ENCODE measurements at regions not wholly inside any gene's neighbourhood (a gene's known extent, or its start where the extent isn't known, plus 50 kb on each side); places are given as distances from the start of the nearest gene placed in this dataset.

DNA sequence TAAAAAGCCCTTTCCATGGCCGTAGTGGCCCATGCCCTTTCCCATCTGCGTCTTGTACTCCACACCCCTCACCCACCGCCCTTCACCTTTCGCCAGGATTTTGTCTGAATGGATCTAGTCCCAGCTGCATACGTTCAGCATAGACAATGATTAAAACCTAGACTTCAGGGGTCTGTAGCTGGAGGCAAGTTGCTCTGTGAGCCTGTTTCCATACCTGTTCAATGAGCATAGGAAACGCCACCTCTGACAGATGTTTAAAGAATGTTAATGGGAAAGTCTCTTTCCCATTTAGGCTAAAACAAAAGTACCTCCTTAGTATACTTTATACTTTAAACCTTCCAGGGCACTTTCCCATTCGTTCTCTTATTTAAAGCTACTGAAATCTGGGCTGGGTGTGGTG lies 105.7 kb downstream of the SPRY4 start:
- peaks cover 29% of the 10 kb centered on the region for H3K4me1 Mint-ChIP-seq
- H3K4me1 ChIP-seq (ENCODE audit: insufficient read depth), result peaks cover 21% of the 10 kb centered on the region
- 0 out of 2 replicates have a peak, but pooled peaks cover 17% of the 10 kb centered on the region for H3F3A ChIP-seq (replicated peaks; ENCODE audit: low read depth)
- H3K4me3 Mint-ChIP-seq, result no peak overlapping the region
- no peak overlapping the region for H3K27ac ChIP-seq (ENCODE audit: low read depth)
- no peak for DNase-seq (ENCODE audit: low spot score)
- no peaks in the 10 kb centered on the region for H3K9me3 Mint-ChIP-seq
- no peak overlapping the region for H3K4me3 ChIP-seq
- H3K9me2 ChIP-seq (ENCODE audit: insufficient read depth), result no peaks in the 10 kb centered on the region
- no peaks in the 10 kb centered on the region for H3K36me3 ChIP-seq (ENCODE audit: insufficient read depth)
- H2AFZ ChIP-seq, result no peak overlapping the region
- H3K4me2 ChIP-seq, result no peak overlapping the region
- H3K27ac Mint-ChIP-seq, result no peak overlapping the region
- no peaks in the 10 kb centered on the region for H4K20me1 ChIP-seq (replicated peaks; ENCODE audit: insufficient read depth)
- peaks cover 7% of the 10 kb centered on the region for H3K27me3 Mint-ChIP-seq (ENCODE audit: insufficient read depth, low read depth, poor library complexity)
- no peaks in the 10 kb centered on the region for H3K79me2 ChIP-seq (replicated peaks; ENCODE audit: insufficient read depth)
- H3K27me3 ChIP-seq (ENCODE audit: insufficient read depth), result no peaks in the 10 kb centered on the region
- ATAC-seq, result no peak
- no peaks in the 10 kb centered on the region for H3K36me3 Mint-ChIP-seq (ENCODE audit: low read depth)
- no peak for TF ChIP-seq ZNF462 (CRISPR knock-in tag; IDR thresholded peaks at IDR 0.05)
- TF ChIP-seq ZNF114 (CRISPR knock-in tag; IDR thresholded peaks at IDR 0.05), result no peak
- TF ChIP-seq POLR2AphosphoS5 (IDR thresholded peaks at IDR 0.05; ENCODE audit: low read depth), result no peak

DNA sequence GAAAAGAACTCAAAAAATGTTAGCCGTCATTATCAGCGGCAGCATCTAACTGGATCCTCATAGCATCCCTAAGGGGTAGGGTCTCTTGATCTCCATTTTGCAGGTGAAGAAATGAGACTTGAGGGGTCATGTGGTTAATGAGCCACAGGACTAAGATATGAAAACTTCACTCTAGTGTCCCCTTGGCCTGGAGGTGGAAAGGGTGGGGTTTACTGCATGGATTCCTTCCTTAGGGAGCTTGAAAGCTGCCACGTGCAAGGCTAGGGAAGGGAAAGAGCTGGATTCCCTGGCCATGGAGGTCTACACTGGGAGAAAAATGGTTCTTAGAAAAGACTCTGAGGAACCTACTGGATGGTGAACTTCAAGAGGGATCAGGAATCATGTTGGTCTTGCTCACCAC lies 107.9 kb downstream of the SPRY4 start:
- H4K20me1 ChIP-seq (replicated peaks; ENCODE audit: insufficient read depth), result no peaks in the 10 kb centered on the region
- ATAC-seq, result no peak
- TF ChIP-seq EZH2 (IDR thresholded peaks at IDR 0.05; ENCODE audit: low read depth, unreplicated experiment) (no peak), POLR2AphosphoS5 (IDR thresholded peaks at IDR 0.05; ENCODE audit: low read depth) (no peak), ZNF462 (CRISPR knock-in tag; IDR thresholded peaks at IDR 0.05) (no peak), ZNF114 (CRISPR knock-in tag; IDR thresholded peaks at IDR 0.05) (no peak)
- TF ChIP-seq, protein P1, sequence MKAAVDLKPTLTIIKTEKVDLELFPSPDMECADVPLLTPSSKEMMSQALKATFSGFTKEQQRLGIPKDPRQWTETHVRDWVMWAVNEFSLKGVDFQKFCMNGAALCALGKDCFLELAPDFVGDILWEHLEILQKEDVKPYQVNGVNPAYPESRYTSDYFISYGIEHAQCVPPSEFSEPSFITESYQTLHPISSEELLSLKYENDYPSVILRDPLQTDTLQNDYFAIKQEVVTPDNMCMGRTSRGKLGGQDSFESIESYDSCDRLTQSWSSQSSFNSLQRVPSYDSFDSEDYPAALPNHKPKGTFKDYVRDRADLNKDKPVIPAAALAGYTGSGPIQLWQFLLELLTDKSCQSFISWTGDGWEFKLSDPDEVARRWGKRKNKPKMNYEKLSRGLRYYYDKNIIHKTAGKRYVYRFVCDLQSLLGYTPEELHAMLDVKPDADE (IDR thresholded peaks at IDR 0.05), result no peak

More for the DNA sequence above, 107.9 kb downstream of the SPRY4 start:
- Histone ChIP-seq H3K27me3 (ENCODE audit: insufficient read depth) (no peaks in the 10 kb centered on the region), H3K79me2 (replicated peaks; ENCODE audit: insufficient read depth) (no peaks in the 10 kb centered on the region), H3K4me1 (ENCODE audit: insufficient read depth) (peaks cover 14% of the 10 kb centered on the region), H3K4me3 (no peak overlapping the region), H3K9me2 (ENCODE audit: insufficient read depth) (no peaks in the 10 kb centered on the region), H3K4me2 (no peak overlapping the region), H3K27ac (ENCODE audit: low read depth) (no peak overlapping the region), H2AFZ (no peak overlapping the region), H3F3A (replicated peaks; ENCODE audit: low read depth) (0 out of 2 replicates have a peak, but pooled peaks cover 14% of the 10 kb centered on the region), H3K36me3 (ENCODE audit: insufficient read depth) (no peaks in the 10 kb centered on the region)
- Mint-ChIP-seq H3K27ac (no peak overlapping the region), H3K36me3 (ENCODE audit: low read depth) (no peaks in the 10 kb centered on the region), H3K27me3 (ENCODE audit: insufficient read depth, low read depth, poor library complexity) (peaks cover 8% of the 10 kb centered on the region), H3K9me3 (no peaks in the 10 kb centered on the region), H3K4me3 (no peak overlapping the region), H3K4me1 (peaks cover 22% of the 10 kb centered on the region)
- DNase-seq (ENCODE audit: low spot score), result no peak

Data from GM23338 (cell line).